HFF-Myc (cell line): ENCODE measurements at regions not wholly inside any gene's neighbourhood (a gene's known extent, or its start where the extent isn't known, plus 50 kb on each side); places are given as distances from the start of the nearest gene placed in this dataset.

Source experiments
- DNase-seq: peaks from one replicate; pipeline ENCODE4 v3.0.0-alpha.2; 2011; ENCODE audit warnings: low read depth; ENCODE audit errors: extremely low read depth
- H3K4me3 ChIP-seq: replicated peaks from 2 replicates; pipeline ENCODE4 v1.5.1; 2011; ENCODE audit warnings: low read depth, mild to moderate bottlenecking, control low read depth, low read length
- TF ChIP-seq, protein P1 (sequence below): IDR thresholded peaks from 2 replicates; pipeline ENCODE4 v1.5.1; 2012; ENCODE audit warnings: mild to moderate bottlenecking, low read depth, low read length, control low read depth; ENCODE audit errors: missing control alignments

DNA sequence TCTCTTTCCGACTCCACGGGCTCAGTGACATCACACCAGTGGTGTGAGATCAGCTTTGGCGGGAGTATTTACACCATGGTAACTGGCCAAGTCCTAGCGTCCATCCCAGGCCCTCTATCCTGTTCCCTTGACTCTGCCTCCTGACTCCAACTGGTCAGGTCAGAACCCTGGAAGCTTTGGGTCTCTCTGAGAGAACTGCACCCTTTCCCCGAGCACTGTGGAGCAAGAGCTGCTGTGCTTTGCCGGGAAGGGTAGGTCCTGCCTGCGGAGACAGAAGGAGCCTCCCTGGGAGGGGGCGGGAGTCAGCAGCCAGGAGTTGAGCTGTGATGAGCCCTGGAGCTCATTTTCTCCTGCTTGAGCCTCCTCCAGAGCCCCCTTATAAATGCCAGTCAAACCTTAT lies 212.1 kb upstream of the TNRC6C start:
- no peak overlapping the region for H3K4me3 ChIP-seq
- TF ChIP-seq, protein P1, sequence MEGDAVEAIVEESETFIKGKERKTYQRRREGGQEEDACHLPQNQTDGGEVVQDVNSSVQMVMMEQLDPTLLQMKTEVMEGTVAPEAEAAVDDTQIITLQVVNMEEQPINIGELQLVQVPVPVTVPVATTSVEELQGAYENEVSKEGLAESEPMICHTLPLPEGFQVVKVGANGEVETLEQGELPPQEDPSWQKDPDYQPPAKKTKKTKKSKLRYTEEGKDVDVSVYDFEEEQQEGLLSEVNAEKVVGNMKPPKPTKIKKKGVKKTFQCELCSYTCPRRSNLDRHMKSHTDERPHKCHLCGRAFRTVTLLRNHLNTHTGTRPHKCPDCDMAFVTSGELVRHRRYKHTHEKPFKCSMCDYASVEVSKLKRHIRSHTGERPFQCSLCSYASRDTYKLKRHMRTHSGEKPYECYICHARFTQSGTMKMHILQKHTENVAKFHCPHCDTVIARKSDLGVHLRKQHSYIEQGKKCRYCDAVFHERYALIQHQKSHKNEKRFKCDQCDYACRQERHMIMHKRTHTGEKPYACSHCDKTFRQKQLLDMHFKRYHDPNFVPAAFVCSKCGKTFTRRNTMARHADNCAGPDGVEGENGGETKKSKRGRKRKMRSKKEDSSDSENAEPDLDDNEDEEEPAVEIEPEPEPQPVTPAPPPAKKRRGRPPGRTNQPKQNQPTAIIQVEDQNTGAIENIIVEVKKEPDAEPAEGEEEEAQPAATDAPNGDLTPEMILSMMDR: no peak
- no peak for DNase-seq

GRCh38 chr17:77746896-77747554 lies 211.5 kb upstream of the TNRC6C start:
- no peak overlapping the region for H3K4me3 ChIP-seq
- no peak for DNase-seq
- TF ChIP-seq, protein P1: no peak

DNA sequence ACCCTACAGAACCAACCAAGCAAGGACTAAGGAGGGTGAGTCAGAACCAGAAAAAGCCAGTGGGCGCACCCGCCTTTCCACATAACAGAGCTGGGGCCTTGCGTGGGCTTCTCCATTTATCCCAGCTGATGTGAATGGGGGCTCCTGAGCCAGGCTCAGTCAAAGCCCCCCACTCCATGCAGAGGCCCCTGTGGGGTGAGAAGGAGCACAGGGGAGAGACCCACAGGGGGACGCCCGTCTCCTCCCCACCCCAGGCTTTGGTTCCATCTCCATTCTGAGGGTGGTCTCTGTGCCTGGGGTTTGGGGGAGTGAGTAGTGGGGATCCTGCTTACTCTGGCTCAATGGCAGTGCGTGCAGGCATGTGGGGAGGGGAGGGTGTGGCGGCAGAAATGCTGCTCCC lies 210.1 kb upstream of the TNRC6C start:
- TF ChIP-seq, protein P1: no peak
- H3K4me3 ChIP-seq: no peak overlapping the region
- DNase-seq: no peak

DNA sequence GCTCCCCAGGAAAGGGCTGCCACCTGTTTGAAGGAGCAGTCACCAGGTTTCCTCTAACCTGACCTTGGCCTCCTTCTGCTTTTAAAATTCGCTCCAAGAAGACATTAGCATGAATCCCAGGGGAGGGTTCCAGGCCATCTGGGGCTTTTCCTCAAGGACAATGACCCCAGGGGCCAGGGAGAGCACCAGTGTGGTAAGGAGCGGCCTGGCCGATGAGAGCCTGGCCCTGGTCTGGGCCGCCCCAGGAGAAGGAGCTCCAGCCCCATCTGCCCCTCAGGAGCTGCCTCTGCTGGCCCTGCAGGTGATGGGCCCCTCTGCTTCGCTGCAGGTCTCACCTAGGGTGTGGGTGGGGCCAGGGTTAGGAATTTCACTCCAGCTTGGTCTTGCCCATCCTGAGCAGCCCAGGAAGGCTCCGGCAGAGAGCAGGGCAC lies 209.2 kb upstream of the TNRC6C start:
- TF ChIP-seq, protein P1: no peak
- H3K4me3 ChIP-seq: no peak overlapping the region
- DNase-seq: no peak

GRCh38 chr17:77749989-77750388 lies 208.5 kb upstream of the TNRC6C start:
- TF ChIP-seq, protein P1: no peak
- no peak overlapping the region for H3K4me3 ChIP-seq
- DNase-seq: no peak

DNA sequence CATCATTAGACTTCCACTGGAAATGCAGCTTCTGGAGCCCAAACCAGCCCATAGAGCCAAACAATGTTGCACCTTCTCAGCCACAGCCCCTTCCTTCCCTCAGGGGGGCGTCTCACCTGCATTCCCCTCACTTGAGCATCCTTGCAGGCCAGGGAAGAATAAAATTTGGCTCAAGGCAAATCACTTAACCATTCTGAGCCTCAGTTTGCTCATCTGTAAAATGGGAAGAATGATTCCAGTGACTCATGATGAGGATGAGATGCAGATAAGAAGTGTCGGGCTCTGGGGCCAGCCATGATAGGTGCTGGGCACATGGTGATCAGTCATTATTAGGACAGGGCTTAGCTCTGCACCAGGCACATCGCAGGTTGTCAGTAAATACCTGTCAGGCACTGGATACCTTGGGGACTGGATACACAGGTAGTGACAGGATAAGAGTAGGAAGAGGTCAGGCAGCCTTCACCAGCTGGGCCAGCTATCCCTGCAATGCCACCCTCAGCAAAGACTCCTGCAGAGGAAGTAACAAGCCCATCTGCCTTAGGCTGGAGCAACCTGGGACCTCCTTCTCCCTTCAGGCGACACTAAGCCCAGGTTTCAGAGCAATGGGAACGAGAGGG lies 208.0 kb upstream of the TNRC6C start:
- no peak overlapping the region for H3K4me3 ChIP-seq
- DNase-seq: no peak
- TF ChIP-seq, protein P1: no peak
